HG03139 (cell line): ENCODE measurements at regions not wholly inside any gene's neighbourhood (a gene's known extent, or its start where the extent isn't known, plus 50 kb on each side); places are given as distances from the start of the nearest gene placed in this dataset.

Experiments
- ATAC-seq: cut with Tn5 transposase; IDR thresholded peaks from one replicate; pipeline ENCODE4 v1.9.1; 2021; ENCODE audit not compliant: unreplicated experiment

- ATAC-seq = no peak
These were observed 59.1 kb upstream of the TMEM244 start for GRCh38 chr6:129920103-129920798.

GRCh38 chr6:129911732-129912131 lies 50.6 kb upstream of the TMEM244 start:
- no peak for ATAC-seq
